Endothelial cell of umbilical vein (primary cell): ENCODE measurements at regions not wholly inside any gene's neighbourhood (a gene's known extent, or its start where the extent isn't known, plus 50 kb on each side); places are given as distances from the start of the nearest gene placed in this dataset.

Experiments
- BruUV-seq: library from RNA; stranded (reverse); fragments of 400-500 nt; replicated peaks from 2 replicates; lab custom pipeline; 2021; lab: Mats Ljungman, UMichigan
- CTCF ChIA-PET: fragments of 300-600, 350-600 bp; sonication (Branson Sonifier 250); formaldehyde crosslinking; loops from one replicate; lab custom pipeline; 2021; ENCODE audit warnings: antibody characterized with exemption, inconsistent platforms; lab: Charles Lee
- POLR2A ChIA-PET: fragments of 300-600, 350-600 bp; sonication (Branson Sonifier 250); formaldehyde crosslinking; loops from one replicate; lab custom pipeline; 2021; ENCODE audit warnings: antibody characterized with exemption, inconsistent platforms; lab: Charles Lee
- DNase-seq: peaks from one replicate; pipeline ENCODE4 v3.0.0-alpha.2; 2011; ENCODE audit warnings: low read depth, low spot score
- FAIRE-seq: peaks from 2 replicates; lab custom pipeline; 2011; peaks lifted over from hg19 to GRCh38; lab: Jason Lieb, UNC
- H2AFZ ChIP-seq: 2 replicates; pipeline ENCODE4 v1.6.0; 2012; ENCODE audit warnings: low read depth, low read length, control low read depth, inconsistent platforms
- H3K27ac ChIP-seq: 2 replicates; pipeline ENCODE4 v1.5.1; 2011; ENCODE audit warnings: low read depth, mild to moderate bottlenecking, control low read depth, low read length, moderate library complexity; ENCODE audit not compliant: insufficient read depth
- H3K27me3 ChIP-seq, 2 experiments: 2 replicates each; pipeline versions ENCODE4 v1.6.0 to v1.6.1; 2011; ENCODE audit warnings: low read length in 2 of 2, mixed read lengths in 1 of 2; ENCODE audit not compliant: control insufficient read depth in 2 of 2, insufficient read depth in 2 of 2
- H3K36me3 ChIP-seq, 2 experiments: 2 replicates in 1 of 2; 3 replicates in 1 of 2; pipeline ENCODE4 v1.5.1; 2011; ENCODE audit warnings: low read length in 2 of 2, mild to moderate bottlenecking in 1 of 2, moderate library complexity in 1 of 2; ENCODE audit not compliant: control insufficient read depth in 2 of 2, insufficient read depth in 2 of 2; ENCODE audit errors: extremely low read depth in 1 of 2
- H3K4me1 ChIP-seq: 3 replicates; pipeline ENCODE4 v1.5.1; 2011; ENCODE audit warnings: mild to moderate bottlenecking, low read length; ENCODE audit not compliant: control insufficient read depth, insufficient read depth; ENCODE audit errors: extremely low read depth
- H3K4me2 ChIP-seq: 2 replicates; pipeline ENCODE4 v1.6.1; 2011; ENCODE audit warnings: low read length, control low read depth, mixed read lengths; ENCODE audit not compliant: insufficient read depth
- H3K4me3 ChIP-seq, 3 experiments: fragments of 200-600 bp in 1 of 3; sonication (generic), shearing (Covaris generic) in 1 of 3; replicated peaks in 1 of 3; 2 replicates each; pipeline ENCODE4 v1.5.1; 2011 to 2016; ENCODE audit warnings: control low read depth in 3 of 3, low read length in 3 of 3, mild to moderate bottlenecking in 2 of 3, inconsistent platforms in 1 of 3, low read depth in 1 of 3, moderate library complexity in 1 of 3; ENCODE audit not compliant: insufficient read depth in 1 of 3
- H3K79me2 ChIP-seq: 2 replicates; pipeline ENCODE4 v1.6.0; 2012; ENCODE audit warnings: low read length, inconsistent platforms; ENCODE audit not compliant: control insufficient read depth, insufficient read depth
- H3K9ac ChIP-seq: replicated peaks from 2 replicates; pipeline ENCODE3; 2011; ENCODE audit warnings: low read length, control low read depth; ENCODE audit not compliant: insufficient read depth; ENCODE audit errors: extremely low read depth
- H3K9me1 ChIP-seq: replicated peaks from 3 replicates; pipeline ENCODE4 v1.6.0; 2011; ENCODE audit warnings: mild to moderate bottlenecking, low read length; ENCODE audit not compliant: control insufficient read depth, insufficient read depth; ENCODE audit errors: extremely low read depth
- H3K9me3 ChIP-seq: replicated peaks from 2 replicates; pipeline ENCODE4 v1.5.1; 2012; ENCODE audit warnings: low read length, inconsistent platforms; ENCODE audit not compliant: control insufficient read depth, insufficient read depth
- H4K20me1 ChIP-seq: replicated peaks from 2 replicates; pipeline ENCODE3; 2011; ENCODE audit warnings: mild to moderate bottlenecking, low read length; ENCODE audit not compliant: control insufficient read depth, insufficient read depth; ENCODE audit errors: extremely low read depth
- EZH2 ChIP-seq: IDR thresholded peaks from 2 replicates; pipeline ENCODE4 v1.6.1; 2012; ENCODE audit warnings: borderline replicate concordance, low read depth, mild to moderate bottlenecking, moderate library complexity, low read length, inconsistent platforms; ENCODE audit not compliant: severe bottlenecking
- FOS ChIP-seq: IDR thresholded peaks from 2 replicates; pipeline ENCODE4 v1.6.1; 2011; ENCODE audit warnings: mild to moderate bottlenecking, low read length, moderate library complexity, borderline replicate concordance; ENCODE audit not compliant: insufficient read depth
- GATA2 ChIP-seq: IDR thresholded peaks from 2 replicates; pipeline ENCODE4 v1.7.0; 2011; ENCODE audit warnings: low read depth, mild to moderate bottlenecking, moderate library complexity, mixed read lengths, low read length; ENCODE audit not compliant: insufficient read length, insufficient read depth
- JUN ChIP-seq: IDR thresholded peaks from 2 replicates; pipeline ENCODE4 v1.6.1; 2011; ENCODE audit warnings: borderline replicate concordance, low read depth; ENCODE audit not compliant: insufficient read length, insufficient read depth
- MYC ChIP-seq: IDR thresholded peaks from one replicate; pipeline ENCODE4 v1.6.1; 2011; ENCODE audit warnings: mild to moderate bottlenecking, low read depth, low read length
- POLR2A ChIP-seq: IDR thresholded peaks from 2 replicates; pipeline ENCODE4 v1.6.1; 2012; ENCODE audit warnings: low read depth, mild to moderate bottlenecking, control low read depth, low read length
- POLR2AphosphoS5 ChIP-seq: IDR thresholded peaks from 2 replicates; pipeline ENCODE4 v1.6.1; 2012; ENCODE audit warnings: low read depth, mild to moderate bottlenecking, control low read depth, low read length, moderate library complexity; ENCODE audit not compliant: insufficient read depth
- dilution Hi-C: fragments of 300-500 bp; cut with MboI; formaldehyde crosslinking; loops from one replicate; pipeline ENCODE4 v1.15.0; 2019; ENCODE audit warnings: low sequenced_read_pairs; ENCODE audit not compliant: extremely low pct_ligation_motif_present
- intact Hi-C: fragments of 100-400 bp; cut with micrococcal nuclease; formaldehyde crosslinking; loops from one replicate; pipeline ENCODE4 v1.10.0; 2022
- TF ChIP-seq, protein P1 (sequence below): IDR thresholded peaks from 2 replicates; pipeline ENCODE4 v1.6.1; 2011; ENCODE audit not compliant: insufficient read depth, insufficient read length
- TF ChIP-seq, protein P2 (sequence below), 2 donors: IDR thresholded peaks; 1 replicate in 1 of 2; 2 replicates in 1 of 2; pipeline ENCODE4 v1.5.1; 2011; ENCODE audit warnings: low read length in 2 of 2, mild to moderate bottlenecking in 2 of 2, moderate library complexity in 2 of 2, control low read depth in 1 of 2, inconsistent platforms in 1 of 2, low read depth in 1 of 2; ENCODE audit not compliant: insufficient read depth in 1 of 2; ENCODE audit errors: extremely low read depth in 1 of 2

- FAIRE-seq = no peak
Observed at GRCh38 chr10:43885252-43885651, 236.6 kb upstream of the ZNF32 start.

More at GRCh38 chr10:43885252-43885651, 236.6 kb upstream of the ZNF32 start:
- Histone ChIP-seq H3K4me2 (no peak overlapping the region), H3K36me3 (no peaks in the 10 kb centered on the region), H3K4me1 (no peaks in the 10 kb centered on the region), H2AFZ (no peak overlapping the region), H3K9me1 (no peaks in the 10 kb centered on the region), H3K9me3 (no peaks in the 10 kb centered on the region), H3K79me2 (no peaks in the 10 kb centered on the region), H4K20me1 (no peaks in the 10 kb centered on the region), H3K27ac (no peak overlapping the region), H3K9ac (no peak overlapping the region), H3K27me3 (peaks cover 3 to 8% of the 10 kb centered on the region in 2 experiments), H3K4me3 (no peak overlapping the region)
- intact Hi-C loops (loop anchor here (10.0 kb wide), 1 partner anchor 990 kb away; no protein-coding TSS in a partner anchor), dilution Hi-C loops (no loop called here)
- BruUV-seq = no TSS peak
- DNase-seq = no peak
- CTCF ChIA-PET = interaction anchor here (0.7 to 1.6 kb wide), 4 partner anchors 20 to 194 kb away, joined by 3 to 6 read pairs (median 3); no protein-coding TSS in a partner anchor
- POLR2A ChIA-PET = no interaction called here
- TF ChIP-seq GATA2 (no peak), POLR2A (no peak), EZH2 (no peak), MYC (no peak), FOS (no peak), POLR2AphosphoS5 (no peak), JUN (no peak)
- TF ChIP-seq, protein P1, sequence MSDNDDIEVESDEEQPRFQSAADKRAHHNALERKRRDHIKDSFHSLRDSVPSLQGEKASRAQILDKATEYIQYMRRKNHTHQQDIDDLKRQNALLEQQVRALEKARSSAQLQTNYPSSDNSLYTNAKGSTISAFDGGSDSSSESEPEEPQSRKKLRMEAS = no peak
- TF ChIP-seq, protein P2, sequence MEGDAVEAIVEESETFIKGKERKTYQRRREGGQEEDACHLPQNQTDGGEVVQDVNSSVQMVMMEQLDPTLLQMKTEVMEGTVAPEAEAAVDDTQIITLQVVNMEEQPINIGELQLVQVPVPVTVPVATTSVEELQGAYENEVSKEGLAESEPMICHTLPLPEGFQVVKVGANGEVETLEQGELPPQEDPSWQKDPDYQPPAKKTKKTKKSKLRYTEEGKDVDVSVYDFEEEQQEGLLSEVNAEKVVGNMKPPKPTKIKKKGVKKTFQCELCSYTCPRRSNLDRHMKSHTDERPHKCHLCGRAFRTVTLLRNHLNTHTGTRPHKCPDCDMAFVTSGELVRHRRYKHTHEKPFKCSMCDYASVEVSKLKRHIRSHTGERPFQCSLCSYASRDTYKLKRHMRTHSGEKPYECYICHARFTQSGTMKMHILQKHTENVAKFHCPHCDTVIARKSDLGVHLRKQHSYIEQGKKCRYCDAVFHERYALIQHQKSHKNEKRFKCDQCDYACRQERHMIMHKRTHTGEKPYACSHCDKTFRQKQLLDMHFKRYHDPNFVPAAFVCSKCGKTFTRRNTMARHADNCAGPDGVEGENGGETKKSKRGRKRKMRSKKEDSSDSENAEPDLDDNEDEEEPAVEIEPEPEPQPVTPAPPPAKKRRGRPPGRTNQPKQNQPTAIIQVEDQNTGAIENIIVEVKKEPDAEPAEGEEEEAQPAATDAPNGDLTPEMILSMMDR (IDR thresholded peaks at IDR 0.05; ENCODE audit: extremely low read depth in 1 of 2, insufficient read depth in 1 of 2, low read depth in 1 of 2, low read length in 2 of 2) = no peak
